T47D (cell line): ENCODE measurements at regions not wholly inside any gene's neighbourhood (a gene's known extent, or its start where the extent isn't known, plus 50 kb on each side); places are given as distances from the start of the nearest gene placed in this dataset.

Experiments used
- DNase-seq, 2 experiments: peaks; one replicate each; pipeline versions ENCODE4 v3.0.0 to v3.0.0-alpha.2; 2011 to 2012; ENCODE audit warnings: low read depth in 1 of 2, low spot score in 1 of 2
- JUND ChIP-seq: IDR thresholded peaks from 2 replicates; pipeline ENCODE4 v1.6.1; 2012; ENCODE audit warnings: low read depth
- in situ Hi-C: cut with HindIII; loops from 2 replicates; pipeline ENCODE4 v1.10.0; 2016; ENCODE audit warnings: low sequenced_read_pairs, low pct_unique_long_range_greater_than_20kb

- in situ Hi-C loops: no loop called here
- TF ChIP-seq JUND: no peak
- peak in 1 of 2 experiments; percentile 40 for DNase-seq
Measured at GRCh38 chr10:117720931-117721835, 178.6 kb downstream of the EMX2 start.

- DNase-seq: no peak
- TF ChIP-seq JUND: no peak
- in situ Hi-C loops: no loop called here
Measured at GRCh38 chr10:117721873-117722272, 179.3 kb downstream of the EMX2 start.

DNA sequence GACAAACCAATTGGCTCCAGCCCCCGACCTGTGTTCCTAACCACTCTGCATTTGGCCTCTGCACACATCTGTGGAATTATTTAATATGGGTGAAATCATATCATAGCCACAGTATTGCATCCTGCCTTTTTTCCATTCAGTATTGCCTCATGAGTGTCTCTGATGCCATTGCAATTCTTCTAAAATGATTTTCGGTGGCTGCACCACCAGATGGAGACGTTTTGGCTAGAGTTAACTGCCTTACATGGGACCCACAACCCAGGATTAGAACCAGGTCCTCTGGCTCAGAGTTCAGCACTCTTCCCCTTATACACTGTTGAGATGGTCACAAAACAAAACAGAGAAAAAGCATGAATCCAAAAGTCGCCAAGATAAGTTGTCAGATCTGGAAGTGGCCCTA, 180.8 kb downstream of the EMX2 start:
- in situ Hi-C loops: no loop called here
- no peak for TF ChIP-seq JUND
- peak in 1 of 2 experiments; percentile 39 for DNase-seq

GRCh38 chr10:117725993-117726392, 183.4 kb downstream of the EMX2 start:
- no peak for TF ChIP-seq JUND
- DNase-seq: no peak
- in situ Hi-C loops: no loop called here

DNA sequence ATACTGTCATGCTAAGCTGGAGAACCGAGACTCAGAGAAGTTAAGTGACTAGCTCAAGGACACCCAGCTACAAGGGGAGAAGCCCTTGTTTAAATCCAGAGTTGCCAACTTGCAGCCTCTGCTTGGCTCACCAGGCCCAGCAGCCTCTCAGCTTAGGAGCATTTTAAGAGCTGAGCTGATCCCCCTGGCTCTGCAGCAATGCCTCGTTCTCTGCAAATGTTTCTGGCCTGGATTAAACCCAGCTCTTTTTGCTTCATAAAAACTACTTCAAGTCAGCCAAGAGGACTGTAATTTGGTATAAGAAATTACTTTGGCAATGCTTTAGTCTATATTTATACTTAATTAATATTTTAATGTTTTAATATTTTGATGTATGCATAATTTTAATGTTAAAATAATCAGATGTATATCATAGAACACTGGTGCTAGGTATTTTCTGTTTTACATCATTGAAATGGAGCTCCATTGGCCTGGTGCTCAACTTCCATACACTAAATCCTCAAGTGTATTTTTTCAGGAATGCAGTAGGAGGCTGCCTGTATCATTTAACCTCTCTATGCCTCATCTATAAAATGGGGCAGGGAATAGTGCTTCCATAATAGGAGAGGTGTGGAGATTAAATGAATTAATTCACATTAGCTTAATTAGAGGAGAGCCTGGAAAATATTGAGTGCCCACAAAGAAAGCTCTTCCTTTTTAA, 184.2 kb downstream of the EMX2 start:
- DNase-seq: no peak
- TF ChIP-seq JUND: no peak
- in situ Hi-C loops: no loop called here

DNA sequence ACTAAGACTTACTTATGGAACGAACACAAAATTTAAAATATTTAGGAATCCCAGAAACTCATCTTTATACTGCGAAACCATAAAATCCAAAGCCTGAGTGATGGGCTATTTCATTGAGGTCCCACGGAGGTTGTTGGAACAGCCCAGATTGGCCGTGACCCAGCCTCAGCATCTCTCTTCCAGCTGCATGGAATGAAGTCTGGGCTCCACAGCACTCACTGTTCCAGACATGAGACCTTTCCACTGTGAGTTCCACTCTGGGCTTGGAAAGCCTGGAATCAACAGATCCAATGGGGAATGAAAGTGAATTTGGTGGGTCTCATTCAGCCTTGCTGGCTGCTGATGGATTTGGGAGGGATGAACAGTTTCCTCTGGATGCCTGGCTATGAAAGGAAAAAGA, 184.9 kb downstream of the EMX2 start:
- in situ Hi-C loops: no loop called here
- no peak for DNase-seq
- TF ChIP-seq JUND: no peak

DNA sequence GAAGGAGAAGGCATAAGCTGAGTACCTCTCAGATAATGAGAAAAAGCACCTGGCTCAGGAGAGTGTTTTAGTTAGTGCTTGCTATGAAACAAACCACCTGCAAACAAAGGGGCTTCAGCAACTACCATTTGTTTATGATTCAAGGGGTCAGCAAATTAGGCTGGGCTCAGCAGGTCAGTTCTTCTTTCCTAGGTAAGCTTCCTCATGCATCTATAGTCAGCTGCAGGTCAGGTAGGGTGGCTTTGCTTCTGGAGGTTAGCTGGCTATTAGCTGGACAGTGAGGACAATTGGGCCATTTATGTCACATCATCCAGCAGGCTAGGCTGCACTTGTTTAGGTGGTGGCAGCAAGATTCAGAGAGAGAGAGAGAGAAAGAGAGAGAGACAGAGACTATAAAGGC, 185.5 kb downstream of the EMX2 start:
- DNase-seq: no peak
- no peak for TF ChIP-seq JUND
- in situ Hi-C loops: no loop called here

DNA sequence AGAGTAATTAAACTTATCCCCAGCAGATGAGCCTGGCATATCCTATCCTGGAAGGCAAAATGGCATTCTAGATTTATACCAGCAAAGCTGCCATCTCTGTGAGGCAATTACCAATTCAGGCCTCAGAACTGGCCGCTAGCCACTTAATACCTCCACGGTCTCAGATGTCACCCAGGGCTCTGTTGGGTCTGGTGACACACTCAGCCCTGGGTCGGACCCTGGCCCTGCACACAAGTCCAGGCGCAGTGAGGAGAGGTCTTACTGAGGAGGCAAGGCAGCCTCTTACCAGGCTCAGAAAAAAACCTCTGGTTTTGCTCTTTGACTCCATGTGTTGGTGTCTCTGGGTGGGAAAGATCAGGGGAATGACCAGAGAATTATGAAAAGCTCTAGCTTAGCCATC, 186.6 kb downstream of the EMX2 start:
- no peak for TF ChIP-seq JUND
- in situ Hi-C loops: no loop called here
- no peak for DNase-seq

DNA sequence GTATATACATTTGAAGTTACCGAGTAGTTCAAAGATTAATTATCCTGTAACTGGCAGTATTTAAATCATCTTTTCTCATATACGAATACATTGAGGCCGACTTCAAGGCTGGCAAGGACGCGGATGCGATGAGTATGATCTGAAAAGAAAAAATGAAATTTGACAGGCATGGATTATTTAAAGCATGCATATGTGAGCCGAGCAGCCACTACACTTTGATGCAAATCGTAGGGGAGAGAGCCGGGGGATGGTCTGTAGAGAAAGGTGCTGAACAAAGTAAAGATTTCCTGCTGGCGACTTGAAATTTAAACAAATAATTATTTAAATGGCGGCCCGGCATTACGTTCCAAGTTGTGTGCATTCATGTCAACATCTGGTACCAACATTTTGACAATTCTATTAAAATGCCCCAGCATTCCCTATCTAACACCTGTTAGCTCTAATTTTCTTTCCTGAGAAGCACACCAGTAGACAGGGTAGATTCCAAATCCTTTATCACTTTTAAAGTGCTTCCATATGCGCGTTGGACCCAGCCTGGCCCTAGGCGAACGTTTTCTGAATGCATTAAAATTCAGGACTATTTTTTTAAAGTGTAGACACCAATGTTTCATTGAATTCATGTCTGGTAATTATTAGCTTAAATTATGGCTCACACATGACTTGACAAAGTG, 188.7 kb downstream of the EMX2 start:
- in situ Hi-C loops: no loop called here
- TF ChIP-seq JUND: no peak
- no peak for DNase-seq

- in situ Hi-C loops: no loop called here
- DNase-seq: no peak
- TF ChIP-seq JUND: no peak
Measured at GRCh38 chr10:117734731-117735405, 192.3 kb downstream of the EMX2 start.

DNA sequence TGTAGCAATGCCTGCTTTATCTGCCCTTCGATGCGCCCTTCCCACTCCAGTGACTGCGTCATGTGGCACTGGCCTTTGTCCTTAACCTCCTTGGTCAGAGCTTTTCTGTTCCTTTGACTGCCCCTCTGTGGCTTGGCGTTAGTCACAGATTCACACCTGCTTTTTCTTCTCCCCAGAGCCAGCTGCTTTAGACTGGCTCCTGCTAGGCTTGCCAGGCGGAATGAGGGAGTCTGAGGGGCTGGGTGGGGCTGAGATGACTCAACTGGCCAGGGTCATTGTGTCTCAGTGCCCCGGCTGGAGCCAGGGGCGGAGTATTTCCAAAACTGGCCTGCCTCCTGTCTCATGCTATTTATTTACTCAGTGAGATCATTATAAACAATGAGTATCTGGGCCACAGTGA, 194.1 kb downstream of the EMX2 start:
- TF ChIP-seq JUND: no peak
- in situ Hi-C loops: no loop called here
- no peak for DNase-seq

- DNase-seq: no peak
- in situ Hi-C loops: no loop called here
- no peak for TF ChIP-seq JUND
Measured at GRCh38 chr10:117740088-117740487, 197.5 kb downstream of the EMX2 start.

DNA sequence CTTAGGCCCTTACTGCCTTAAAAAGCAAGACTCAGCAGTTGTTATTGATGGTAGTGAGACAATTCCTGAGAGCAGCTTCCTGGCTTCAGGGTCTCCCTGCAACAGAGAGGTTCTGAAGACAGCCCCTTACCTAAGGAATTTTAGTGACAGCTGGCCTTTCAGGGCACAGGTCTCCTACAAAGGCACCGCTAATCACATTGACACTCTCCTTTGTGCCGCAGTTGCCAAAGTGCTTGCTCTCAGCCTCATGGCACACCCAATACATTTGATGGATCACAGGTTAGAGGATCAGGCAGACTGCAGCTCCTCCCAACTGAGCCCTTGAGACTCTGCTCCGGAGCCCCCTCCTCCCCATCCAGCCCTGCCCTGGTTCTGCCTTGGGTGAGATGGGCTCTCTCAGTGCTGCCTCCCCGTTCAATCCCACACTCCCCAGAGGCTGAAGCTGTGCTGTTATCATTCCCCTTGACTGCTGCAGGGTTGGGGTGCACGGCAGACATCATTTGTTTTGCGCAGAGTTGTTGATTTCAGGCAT, 198.2 kb downstream of the EMX2 start:
- no peak for DNase-seq
- in situ Hi-C loops: no loop called here
- TF ChIP-seq JUND: no peak
